ENCODE measurements at regions not wholly inside any gene's neighbourhood (a gene's known extent, or its start where the extent isn't known, plus 50 kb on each side); places are given as distances from the start of the nearest gene placed in this dataset.

DNA sequence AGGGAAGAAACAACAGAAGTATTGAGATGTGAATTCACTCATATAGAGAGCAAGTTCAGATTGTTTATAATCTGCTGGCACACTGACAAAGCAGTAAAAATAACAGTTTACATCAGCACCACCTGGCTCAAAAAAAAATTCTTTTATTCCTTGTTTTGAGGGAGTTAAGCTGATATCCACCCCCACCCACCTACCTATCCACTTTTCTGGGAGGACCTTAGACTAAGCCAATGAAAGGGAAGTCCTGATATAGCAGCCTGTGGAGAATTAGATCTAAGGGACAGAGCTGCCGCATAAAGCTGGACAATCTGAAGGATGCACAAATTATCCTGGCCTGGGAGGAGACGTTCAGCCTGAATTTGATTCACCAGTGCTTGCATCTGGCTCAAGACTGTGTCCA is 264.5 kb downstream of the RCHY1 start:
- TF ChIP-seq, protein P1, sequence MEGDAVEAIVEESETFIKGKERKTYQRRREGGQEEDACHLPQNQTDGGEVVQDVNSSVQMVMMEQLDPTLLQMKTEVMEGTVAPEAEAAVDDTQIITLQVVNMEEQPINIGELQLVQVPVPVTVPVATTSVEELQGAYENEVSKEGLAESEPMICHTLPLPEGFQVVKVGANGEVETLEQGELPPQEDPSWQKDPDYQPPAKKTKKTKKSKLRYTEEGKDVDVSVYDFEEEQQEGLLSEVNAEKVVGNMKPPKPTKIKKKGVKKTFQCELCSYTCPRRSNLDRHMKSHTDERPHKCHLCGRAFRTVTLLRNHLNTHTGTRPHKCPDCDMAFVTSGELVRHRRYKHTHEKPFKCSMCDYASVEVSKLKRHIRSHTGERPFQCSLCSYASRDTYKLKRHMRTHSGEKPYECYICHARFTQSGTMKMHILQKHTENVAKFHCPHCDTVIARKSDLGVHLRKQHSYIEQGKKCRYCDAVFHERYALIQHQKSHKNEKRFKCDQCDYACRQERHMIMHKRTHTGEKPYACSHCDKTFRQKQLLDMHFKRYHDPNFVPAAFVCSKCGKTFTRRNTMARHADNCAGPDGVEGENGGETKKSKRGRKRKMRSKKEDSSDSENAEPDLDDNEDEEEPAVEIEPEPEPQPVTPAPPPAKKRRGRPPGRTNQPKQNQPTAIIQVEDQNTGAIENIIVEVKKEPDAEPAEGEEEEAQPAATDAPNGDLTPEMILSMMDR (IDR thresholded peaks at IDR 0.05), result no peak
- TF ChIP-seq POLR2A (IDR thresholded peaks at IDR 0.05) (no peak), POLR2AphosphoS5 (IDR thresholded peaks at IDR 0.05) (no peak)
